ENCODE measurements at regions not wholly inside any gene's neighbourhood (a gene's known extent, or its start where the extent isn't known, plus 50 kb on each side); places are given as distances from the start of the nearest gene placed in this dataset.

- TF ChIP-seq CTCF (IDR thresholded peaks at IDR 0.05) (no peak), POLR2A (IDR thresholded peaks at IDR 0.05) (no peak)
Measured at GRCh38 chr1:55885619-55886018, 670.5 kb upstream of the USP24 start.
